ENCODE measurements at regions not wholly inside any gene's neighbourhood (a gene's known extent, or its start where the extent isn't known, plus 50 kb on each side); places are given as distances from the start of the nearest gene placed in this dataset.
A peak's percentile ranks its signal among the peaks of the same experiment; 100 is the strongest.
"Not testable (repeated sequence)": the region's sequence is repeated elsewhere in the genome, so short reads cannot be mapped to it uniquely, and the experiment has no call there.

DNA sequence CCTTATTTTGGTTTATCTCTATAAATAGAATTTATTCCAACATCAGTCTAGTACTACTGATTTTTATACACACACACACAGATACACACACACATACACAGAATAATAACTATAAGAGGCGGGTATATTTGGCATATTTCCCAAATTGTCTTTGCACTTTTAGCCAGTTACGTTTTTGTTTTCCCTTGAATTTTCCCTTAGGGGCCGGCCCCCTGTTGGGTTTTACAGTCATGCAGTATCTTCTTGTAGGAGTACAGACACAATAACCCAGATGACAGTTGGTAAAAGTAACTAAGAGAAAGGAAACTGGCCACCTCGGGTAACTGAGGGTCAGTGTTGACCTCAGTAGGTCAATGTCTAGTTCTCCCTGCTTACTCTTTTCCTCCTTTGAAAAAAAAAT lies 50.9 kb downstream of the DISP1 start:
- DNase-seq = no peak

DNA sequence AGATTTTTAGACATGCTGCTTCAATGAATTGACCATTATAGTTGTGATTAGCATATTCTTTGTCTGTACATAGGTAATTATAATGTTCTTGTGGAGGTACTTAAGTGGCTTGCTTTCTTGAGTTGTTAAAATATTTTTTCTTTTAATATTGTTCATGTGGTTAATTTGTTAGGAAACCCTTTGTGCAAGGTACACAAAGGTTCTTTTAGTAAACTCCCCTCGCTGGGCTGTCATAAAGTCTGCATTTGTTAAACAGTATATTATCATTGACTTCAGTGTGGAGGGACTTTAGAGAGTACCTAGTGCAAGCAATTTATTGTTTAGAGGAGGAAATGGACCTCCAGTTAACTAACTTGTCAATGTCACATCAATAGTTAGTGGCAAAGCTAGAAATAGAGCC lies 52.5 kb downstream of the DISP1 start:
- peak in 1 of 2 experiments; percentile 30 for DNase-seq

DNA sequence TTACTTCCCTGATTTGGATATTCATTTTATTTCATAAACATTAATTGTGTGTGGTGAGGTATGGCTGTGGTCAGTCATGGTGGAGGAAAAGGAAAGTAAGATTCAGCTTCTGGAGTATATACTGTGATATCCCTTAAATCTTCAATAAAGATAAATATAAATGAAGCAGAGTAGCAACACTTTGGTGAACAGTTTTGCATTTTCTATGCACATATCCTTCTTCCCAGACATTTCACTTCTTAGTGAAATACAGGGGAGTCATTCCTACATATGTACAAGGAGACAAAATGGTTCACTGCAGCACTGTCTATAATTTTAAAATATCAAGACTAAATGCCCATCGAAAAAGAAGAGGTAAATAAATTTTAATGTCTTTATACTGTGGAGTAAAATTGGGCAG lies 61.3 kb downstream of the DISP1 start:
- DNase-seq = no peak

DNA sequence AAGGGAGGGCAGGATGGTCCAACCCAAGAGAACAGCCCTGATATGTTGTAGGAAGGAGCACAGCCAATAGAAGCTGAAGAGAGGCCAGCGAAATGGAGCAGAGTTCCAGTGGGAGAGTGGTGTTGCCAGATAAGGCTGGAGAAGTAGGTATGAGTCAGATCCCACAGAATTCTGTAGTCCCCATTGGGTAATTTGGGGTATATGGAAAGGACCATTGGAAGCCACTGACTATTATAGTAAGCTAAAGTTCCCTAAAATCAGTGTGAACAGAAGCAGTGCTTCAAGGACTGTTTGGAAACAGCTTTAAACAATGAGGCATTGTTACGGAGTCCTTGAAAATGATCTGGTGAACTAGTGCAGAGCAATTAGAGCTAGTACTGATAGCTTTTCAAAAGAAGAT lies 63.0 kb downstream of the DISP1 start:
- no peak for DNase-seq

DNA sequence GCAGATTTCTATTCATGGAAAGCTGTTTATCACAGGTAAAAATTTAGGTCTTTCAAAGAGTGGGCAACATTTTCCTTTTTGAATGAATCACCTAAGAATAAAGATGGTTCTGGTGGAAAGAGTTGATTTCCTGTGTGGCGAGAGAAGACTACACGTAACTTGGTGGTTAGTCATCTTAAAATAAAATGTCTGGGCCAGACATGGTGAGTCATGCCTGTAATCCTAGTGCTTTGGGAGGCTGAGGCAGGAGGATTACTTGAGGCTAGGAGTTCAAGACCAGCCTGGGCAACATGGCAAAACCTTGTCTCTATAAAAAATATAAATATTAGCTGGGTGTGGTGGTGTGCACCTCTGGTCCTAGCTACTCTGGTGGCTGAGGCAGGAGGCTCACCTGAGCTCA lies 65.7 kb downstream of the DISP1 start:
- DNase-seq = no peak

DNA sequence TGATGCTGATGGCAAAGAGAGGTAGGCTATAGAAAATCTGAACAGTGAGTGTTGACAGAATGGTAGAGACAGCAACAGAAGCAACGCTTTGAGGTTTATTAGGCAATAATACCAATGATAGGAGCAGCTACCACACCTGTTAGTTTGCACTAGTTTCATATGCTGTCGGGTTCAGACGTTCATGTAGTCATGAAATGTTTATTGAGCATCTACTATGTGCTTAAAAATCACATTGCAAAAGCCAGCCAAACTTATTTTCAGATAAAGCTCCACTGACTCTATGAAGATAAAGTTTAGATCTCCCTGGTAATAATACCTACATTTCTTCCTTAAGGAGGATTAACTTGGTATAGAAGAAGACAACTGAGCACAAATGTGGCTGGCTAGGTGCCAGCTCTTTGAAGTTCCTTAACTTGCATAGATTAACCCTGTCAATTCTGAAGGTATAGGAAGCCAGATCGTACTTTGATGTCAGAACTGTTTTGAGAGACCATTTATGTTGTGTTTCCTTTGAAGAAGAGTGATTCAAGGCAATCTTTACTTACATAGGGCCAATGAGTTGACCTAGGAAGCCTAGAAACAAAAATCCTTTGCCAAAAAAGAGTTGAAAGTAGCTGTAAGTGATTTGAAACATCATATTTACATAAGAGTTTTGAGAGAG lies 71.5 kb downstream of the DISP1 start:
- DNase-seq = no peak

DNA sequence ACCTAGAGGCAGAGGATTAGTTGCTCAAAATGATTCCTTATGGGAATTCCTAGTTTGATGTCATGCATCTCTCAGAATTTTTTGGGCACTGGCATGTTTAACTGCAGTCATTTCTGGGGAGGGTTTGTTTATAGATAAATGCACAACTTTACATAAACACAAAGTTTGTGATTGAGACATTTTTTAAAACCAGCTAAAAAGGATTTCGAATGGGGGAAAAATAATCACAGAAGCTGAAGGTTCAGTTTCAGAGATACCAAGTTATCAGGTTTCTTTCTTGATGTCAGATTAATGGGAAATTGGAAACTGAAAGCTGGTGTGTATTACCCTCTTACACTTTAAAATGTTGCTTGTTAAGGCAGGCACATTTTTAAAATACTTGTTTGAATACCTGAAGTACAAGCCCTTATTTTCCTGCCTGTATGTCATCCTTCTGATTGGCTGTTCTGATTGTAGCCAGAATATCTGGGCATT lies 72.1 kb downstream of the DISP1 start:
- no peak for DNase-seq

DNA sequence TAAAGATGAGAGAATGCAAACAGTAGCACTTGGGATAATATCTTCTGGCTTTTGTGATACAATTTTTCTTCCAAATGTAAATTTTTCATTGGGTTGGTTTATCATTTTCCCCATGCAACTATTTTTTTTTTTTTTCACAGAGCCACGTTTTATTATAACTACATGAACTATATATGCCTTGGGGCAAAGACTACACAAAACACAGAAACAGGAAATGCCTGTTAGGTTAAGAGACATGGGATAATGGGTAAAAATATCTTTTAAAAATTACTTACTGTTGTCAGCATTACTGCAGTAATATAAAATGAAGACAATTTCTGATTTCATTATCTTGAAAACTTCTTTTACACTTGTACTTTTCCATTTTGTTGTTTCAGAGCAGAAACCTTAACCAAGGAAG lies 74.6 kb downstream of the DISP1 start:
- no peak for DNase-seq

DNA sequence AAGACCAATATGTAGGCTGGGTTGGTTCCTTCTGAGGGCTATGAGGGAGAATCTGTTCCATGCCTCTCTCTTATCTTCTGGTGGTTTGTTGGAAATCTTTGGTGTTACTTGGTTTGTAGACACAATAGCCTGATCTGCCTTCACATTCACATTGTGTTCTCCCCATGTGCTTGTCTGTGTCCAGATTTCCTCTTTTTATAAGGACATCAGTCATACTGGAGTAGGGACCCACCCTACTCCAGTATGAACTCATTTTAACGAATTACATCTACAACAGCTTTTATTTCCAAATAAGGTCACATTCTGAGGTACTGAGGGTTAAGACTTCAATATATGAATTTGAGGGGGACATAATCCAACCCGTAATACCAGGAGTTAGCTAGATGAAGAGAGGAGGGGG lies 75.9 kb downstream of the DISP1 start:
- no peak for DNase-seq

DNA sequence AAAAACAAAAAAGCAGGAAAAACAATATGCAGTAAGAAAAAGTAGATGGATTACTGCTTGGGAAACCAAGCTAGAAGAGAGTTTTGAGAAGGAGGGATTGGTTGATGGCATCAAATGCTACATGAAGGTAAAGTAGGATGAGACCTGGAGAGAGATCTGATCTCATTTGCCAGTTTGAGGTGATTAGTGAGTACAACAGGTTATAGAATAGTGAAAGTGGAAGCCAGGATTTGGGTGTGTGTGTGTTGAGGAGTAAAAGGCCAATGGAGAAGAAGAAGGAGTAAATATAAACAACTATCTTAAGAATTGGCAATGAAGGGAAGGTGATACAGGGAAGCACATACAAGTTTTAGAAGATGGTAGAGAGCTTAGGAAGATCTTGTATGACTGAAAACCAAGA lies 76.7 kb downstream of the DISP1 start:
- no peak for DNase-seq

DNA sequence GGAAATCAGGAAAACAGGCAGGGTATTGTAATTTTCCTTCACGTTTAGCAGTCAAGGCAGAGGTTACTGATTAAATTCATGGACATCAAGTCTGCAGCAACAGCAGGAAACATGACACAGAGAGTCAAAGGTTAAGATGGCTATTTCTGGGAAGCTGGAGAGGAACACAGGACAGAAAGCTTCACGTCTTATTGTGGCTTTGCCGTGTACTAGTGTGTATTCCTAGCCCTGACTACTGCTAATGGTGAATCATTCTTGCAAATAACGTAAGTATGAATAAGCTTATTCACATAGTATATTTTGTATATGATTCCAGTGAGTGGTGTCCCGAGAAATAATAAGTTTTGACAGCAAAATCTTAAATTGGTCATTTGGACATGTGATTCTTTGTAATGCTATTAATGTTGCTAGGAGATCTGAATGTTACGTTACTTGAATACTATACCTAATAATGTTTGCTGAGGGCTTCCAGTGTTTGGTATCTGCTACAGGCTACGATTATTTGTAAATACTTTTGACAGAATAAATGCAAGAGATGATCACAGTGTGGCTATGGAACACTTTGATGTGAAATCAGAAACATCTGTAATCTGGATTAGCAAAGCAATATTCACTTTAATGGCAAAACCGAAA lies 77.4 kb downstream of the DISP1 start:
- no peak for DNase-seq

DNA sequence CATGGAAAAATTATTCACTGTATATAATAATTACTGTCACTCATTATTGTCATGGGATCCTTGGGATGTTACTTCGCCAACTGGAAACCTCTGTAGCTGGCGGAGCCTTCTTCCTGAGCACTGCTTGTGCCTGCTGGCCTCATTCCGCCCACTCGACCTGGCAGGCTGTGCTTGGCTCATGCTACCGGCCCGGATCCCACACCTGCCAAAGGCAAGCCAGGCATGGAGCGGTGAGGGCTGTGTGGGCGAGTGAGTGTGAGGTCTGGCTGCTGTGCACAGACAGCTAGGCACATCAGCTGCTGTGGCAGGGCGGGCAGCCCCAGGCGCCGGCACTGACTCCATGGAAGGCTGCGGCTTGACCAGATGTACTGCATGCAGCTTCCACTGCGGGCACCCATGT lies 78.4 kb downstream of the DISP1 start:
- no peak for DNase-seq

DNA sequence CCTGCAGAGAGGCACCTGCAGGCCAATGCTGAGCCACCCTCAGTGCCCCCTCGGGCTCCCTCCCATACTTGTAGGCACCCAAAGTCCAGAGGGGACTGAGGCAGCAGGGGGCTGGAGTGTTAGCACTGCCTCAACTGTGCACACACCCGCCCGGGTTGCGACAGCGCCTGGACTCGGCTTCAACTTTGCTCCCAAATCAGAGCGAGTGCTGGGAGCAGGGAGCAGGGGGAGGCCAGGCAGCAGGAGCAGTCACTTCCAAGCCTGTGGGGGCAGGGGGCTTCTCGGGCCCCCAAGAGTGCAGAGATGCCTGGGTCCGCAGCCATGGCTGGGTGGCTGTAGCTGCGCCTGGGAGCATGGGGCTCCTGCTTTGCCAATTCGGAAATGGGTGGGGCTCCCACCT lies 79.5 kb downstream of the DISP1 start:
- no peak for DNase-seq

DNA sequence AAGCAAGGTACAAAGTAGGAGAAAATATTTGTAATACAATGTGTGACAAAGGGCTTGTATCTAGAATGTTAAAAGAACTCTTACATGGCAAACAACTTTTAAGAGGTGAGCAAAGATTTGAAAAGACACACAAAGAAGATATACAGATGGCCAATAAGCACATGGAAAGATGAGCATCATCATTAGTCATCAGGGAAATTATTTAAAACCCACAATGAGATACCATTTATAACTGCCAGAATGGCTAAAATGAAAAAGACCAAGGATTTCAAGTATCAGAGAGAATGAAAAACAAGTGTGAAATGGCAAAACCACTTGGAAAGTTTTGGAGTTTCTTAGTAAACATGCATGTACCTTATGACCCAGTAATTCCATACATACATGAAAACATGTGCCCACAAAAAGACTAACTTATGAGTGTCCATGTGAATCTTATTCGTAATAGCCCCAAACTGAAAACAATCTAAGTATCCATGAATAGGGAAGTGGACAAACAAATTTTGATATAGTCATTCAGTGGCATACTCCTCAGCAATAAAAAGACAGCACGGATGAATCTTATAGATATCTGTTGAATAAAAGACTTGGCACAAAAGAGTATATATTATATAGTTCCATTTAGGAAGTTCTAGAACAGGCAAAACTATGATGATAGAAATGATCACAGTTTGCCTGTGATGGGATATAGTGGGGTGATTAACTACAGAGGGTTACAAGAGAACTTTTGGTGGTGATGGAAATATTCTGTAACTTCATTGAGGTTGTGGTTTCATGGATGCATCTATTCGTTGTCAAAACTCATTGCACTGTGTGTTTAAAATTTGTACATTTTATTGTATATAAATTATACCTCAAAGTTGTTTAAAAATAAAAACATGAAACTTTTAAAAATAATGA lies 82.0 kb downstream of the DISP1 start:
- no peak for DNase-seq

DNA sequence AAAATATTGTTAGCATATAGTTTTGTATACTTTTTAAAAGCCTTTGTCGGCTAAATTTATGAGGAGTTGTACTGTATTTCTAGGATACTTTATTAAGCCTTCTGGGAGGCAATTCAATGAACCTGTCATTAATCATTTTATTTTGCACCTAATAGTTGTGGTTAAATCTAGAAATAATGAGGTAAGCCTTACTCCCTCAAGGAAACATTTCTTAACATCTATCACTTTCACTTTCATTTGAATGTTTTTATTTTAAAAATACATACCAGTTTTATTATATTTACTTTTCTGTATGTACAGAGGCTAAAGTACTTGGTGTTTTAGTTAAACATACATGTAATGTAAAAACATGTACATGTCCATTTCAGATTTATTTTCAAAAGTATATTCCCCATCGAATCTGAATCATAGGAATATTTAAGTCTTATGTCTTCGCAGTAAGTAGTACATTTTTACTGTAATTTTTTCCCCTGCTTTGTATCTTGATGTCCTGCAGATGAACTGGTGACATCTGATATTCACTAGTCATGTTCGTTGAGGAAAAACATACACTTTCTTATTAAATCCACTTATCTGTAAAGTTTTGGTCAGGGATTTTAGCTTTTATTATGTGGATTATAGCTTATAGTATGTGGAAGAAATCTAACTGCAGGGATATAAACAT lies 82.8 kb downstream of the DISP1 start:
- DNase-seq = no peak

DNA sequence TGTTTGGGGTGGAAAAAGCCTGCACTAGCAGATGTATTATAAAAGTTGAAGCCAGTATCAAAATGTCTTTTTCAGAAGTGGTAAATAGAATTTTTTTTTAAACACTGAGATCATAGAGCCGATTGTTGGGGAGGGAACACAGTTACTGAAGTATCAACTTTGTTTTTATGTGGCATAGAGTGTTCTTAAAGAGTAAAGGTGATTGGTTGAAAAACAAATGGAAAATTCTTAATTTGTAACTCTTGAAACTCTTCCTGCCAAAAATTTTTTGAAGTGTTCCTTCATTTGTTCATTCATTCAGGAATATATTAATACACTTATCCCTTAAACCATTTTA lies 83.3 kb downstream of the DISP1 start:
- no peak for DNase-seq

DNA sequence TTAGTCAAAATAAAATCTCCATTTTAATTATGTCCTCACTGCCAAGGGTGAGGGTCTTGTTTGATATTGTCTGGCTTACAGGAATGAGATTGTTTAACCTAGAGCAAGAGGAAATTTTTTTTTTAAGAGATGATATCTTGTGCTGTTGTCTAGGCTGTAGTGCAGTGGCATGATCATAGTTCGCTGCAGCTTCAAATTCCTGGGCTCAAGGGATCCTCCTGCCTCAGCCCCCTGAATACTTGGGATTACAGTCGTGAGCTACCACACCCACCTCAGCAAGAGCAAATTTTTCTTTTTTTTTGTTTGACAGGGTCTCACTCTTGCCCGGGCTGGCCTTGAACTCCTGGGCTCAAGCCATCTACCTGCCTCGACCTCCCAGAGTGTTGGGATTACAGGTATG lies 84.6 kb downstream of the DISP1 start:
- DNase-seq = no peak

DNA sequence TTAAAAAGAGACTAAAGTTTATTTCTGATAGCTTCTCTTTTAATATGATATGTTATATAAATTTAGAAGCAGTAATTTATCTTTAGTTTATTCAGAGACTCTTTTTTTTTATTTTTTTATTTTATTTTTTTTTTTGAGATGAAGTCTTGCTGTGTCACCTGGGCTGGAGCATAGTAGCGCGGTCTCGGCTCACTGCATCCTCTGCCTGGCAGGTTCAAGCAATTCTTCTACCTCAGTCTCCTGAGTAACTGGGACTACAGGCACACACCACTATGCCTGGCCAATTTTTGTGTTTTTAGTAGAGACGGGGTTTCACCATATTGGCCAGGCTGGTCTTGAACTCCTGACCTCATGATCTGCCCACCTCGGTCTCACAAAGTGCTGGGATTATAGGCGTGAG lies 89.6 kb downstream of the DISP1 start:
- peak; percentile 20 to 37 for DNase-seq

DNA sequence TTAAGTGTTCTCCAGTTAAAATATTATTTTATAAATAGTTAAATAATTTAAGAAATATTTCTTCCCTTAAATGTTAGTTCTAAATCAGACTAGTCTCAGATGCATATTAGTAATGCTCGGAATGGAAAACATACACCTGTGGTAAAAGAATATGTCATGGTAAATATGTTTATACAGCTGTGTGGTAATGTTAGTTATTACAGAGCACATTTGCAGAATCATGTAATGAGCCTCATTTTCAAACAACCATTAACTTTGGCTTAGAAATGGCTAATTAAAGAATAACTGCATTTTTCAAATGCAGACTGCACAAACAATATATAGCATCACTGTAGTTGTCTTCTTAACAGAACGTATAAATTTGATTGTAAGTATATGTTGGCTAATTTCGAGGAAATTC lies 90.3 kb downstream of the DISP1 start:
- DNase-seq = peak; percentile 74 to 87

DNA sequence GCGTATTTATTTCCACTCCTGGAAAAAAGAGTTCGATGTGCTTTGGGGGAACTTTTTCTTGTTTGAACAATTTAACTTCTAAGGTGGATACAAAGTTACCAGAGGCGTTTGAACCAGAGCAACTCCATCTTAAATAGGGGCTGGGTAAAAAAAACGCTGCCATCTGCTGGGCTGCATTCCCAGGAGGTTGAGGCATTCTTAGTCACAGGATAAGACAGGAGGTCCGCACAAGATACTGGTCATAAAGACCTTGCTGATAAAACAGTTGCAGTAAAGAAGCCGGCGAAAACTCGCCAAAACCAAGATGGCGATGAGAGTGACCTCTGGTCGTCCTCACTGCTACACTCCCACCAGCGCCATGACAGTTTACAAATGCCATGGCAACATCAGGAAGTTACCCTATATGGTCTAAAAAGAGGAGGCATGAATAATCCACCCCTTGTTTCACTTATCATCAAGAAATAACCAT lies 91.5 kb downstream of the DISP1 start:
- not testable (repeated sequence) for DNase-seq

DNA sequence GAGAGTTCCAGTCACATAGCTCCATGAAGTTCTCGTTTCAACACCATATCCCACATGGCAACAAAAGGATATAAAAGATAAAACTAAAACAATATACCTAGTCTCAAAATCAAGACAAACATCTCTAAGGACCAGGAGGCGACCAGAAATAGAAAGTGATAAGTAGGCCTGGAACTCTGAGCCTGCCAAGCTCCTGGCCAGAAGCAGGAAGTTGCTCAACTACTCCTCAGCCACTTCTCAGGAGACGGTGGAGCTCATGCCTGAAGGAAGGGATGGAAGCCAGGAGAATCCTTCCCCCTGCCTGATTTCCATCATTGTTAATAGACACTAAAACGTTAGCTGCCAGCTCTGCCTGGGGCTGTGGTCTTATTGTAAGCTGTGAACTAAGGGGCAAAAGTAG lies 94.7 kb downstream of the DISP1 start:
- DNase-seq = no peak

DNA sequence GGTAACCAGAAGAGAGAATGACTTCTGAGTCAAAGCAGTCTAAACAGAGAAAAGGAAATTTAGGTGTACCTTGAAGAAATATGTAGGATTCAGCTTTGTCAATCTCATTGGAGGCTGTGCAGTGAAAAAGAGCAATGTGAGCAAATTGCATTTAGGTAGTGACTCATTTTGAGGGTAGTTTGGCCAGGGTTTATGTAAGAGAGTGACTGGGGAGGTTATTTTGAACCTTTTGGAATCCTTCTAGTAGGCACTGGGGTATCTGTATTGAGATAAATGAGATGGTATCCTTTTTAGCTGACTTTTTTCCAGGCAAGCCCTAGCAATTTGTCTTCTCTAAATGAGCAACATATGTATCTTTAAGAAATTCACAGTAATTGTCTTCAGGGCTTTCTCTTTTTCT lies 95.9 kb downstream of the DISP1 start:
- DNase-seq = no peak

DNA sequence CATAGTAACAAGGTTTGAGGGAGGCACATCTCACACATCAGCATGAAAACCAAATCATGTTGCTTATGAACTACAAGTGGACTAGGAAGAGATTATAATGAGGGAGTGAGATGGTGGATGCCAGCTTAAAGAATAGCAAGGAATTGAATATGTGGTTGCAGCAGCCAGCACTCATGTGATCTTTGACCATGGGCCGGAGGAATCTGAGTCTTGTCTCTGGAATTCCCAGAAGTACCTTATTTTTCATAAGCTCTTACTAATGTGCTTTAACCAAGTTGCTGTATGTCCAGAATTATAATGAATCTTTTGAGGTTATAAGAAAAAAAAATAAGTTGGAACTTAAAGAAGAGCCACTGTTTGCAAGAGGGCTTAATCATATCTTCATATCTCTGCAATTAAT lies 97.0 kb downstream of the DISP1 start:
- DNase-seq = no peak
